Muscle layer of colon (tissue), 2 donors: ENCODE measurements at regions not wholly inside any gene's neighbourhood (a gene's known extent, or its start where the extent isn't known, plus 50 kb on each side); places are given as distances from the start of the nearest gene placed in this dataset.

Experiments
- H3K27ac ChIP-seq: one replicate; pipeline ENCODE4 v1.7.0; 2013; ENCODE audit warnings: low read depth, mild to moderate bottlenecking, low read length, moderate library complexity
- H3K27me3 ChIP-seq, 2 donors: one replicate each; pipeline ENCODE4 v1.7.0; 2013; ENCODE audit warnings: low read length in 2 of 2, mild to moderate bottlenecking in 2 of 2; ENCODE audit not compliant: insufficient read depth in 2 of 2, control insufficient read depth in 1 of 2
- H3K36me3 ChIP-seq: one replicate; pipeline ENCODE4 v1.7.0; 2013; ENCODE audit warnings: mild to moderate bottlenecking, low read length; ENCODE audit not compliant: insufficient read depth
- H3K4me1 ChIP-seq: one replicate; pipeline ENCODE4 v1.7.0; 2013; ENCODE audit warnings: mild to moderate bottlenecking, low read length; ENCODE audit not compliant: insufficient read depth
- H3K4me3 ChIP-seq, 2 donors: one replicate each; pipeline ENCODE4 v1.7.0; 2013; ENCODE audit warnings: low read length in 2 of 2, low read depth in 1 of 2, mild to moderate bottlenecking in 1 of 2, moderate library complexity in 1 of 2
- H3K9ac ChIP-seq: one replicate; pipeline ENCODE4 v1.7.0; 2013; ENCODE audit warnings: low read length
- H3K9me3 ChIP-seq: one replicate; pipeline ENCODE4 v1.7.0; 2013; ENCODE audit warnings: mild to moderate bottlenecking, low read length
- donor health status: abdominal sarcoma.
- donor health status: Adenocarcinoma of cecum.

DNA sequence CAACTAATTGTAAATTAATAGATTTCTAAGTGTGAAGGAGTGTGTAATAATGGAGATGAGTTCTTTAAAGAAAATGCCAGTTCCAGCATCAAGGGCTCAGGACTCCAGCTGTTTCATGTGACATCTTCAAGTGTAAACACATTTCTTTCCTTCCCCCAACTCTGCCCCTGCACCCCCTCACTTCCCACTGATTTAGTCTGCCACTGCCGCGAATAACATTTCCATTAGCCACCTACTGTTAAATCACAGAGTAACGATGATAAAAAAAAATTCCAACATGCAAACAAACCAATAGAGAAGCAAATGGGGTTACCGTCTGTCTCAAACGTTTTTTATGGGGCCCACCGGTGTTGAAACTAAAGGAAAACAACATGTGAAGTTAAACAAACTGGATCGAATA is 414.3 kb downstream of the SAMD5 start:
- no peak overlapping the region for H3K4me3 ChIP-seq
- H3K27me3 ChIP-seq, result no peaks in the 10 kb centered on the region
- H3K9ac ChIP-seq, result no peak overlapping the region
- no peaks in the 10 kb centered on the region for H3K9me3 ChIP-seq
- no peaks in the 10 kb centered on the region for H3K4me1 ChIP-seq
- H3K36me3 ChIP-seq, result no peaks in the 10 kb centered on the region
- H3K27ac ChIP-seq, result no peak overlapping the region

DNA sequence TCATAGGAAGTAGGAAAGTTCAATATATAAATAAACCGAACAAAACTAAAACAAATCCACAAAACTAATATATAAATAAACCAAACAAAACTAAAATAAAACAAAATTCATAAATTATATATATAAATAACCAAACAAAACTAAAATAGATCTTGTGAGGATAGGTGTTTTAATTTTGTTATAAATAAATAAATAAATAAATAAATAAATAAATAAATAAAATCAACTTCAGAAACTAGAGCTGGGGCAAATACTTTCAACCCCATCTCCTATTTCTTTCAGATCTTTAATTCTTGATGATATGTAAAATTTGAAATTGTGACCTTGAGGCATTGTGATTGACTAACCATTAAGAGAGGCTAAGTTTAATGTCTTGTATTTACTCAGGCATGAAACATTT is 416.1 kb downstream of the SAMD5 start:
- no peak overlapping the region for H3K9ac ChIP-seq
- no peaks in the 10 kb centered on the region for H3K27me3 ChIP-seq
- H3K4me3 ChIP-seq, result no peak overlapping the region
- H3K9me3 ChIP-seq, result no peaks in the 10 kb centered on the region
- no peaks in the 10 kb centered on the region for H3K4me1 ChIP-seq
- no peaks in the 10 kb centered on the region for H3K36me3 ChIP-seq
- H3K27ac ChIP-seq, result no peak overlapping the region

DNA sequence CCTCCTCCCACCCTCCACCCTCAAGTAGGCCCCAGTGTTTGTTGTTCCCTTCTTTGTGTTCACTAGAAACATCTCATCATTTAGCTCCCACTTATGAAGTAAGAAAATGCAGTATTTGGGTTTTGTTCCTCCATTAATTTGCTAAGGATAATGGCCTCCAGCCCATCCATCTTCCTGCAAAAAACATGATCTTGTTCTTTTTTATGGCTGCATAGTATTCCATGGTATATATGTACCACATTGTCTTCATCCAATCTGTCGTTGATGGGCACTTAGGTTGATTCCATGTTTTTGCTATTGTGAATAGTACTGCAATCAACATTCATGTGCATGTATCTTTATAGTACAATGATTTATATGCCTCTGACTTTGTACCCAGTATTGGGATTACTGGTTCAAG is 416.8 kb upstream of the SASH1 start:
- Histone ChIP-seq H3K27me3 (no peaks in the 10 kb centered on the region), H3K9ac (no peak overlapping the region), H3K27ac (no peak overlapping the region), H3K9me3 (no peaks in the 10 kb centered on the region), H3K4me1 (no peaks in the 10 kb centered on the region), H3K36me3 (no peaks in the 10 kb centered on the region), H3K4me3 (no peak overlapping the region)

DNA sequence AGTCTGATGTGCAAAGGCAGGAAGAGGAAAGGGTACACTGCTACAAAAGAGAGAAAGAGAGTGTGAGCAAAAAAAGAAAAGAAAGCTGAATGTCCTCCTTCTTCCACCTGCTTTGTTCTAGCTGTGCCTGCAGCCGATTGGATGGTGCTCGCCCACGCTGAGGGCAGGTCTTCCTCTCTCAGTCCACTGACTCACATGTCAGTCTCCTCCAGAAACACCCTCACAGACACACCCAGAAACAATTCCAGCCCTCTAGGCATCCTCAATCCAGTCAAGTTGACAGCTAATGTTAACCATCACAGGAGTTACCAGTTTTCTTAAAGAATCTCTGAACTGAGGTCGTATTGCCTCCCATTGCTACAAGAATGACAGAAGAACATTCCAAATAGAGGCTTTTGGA is 411.9 kb upstream of the SASH1 start:
- Histone ChIP-seq H3K27ac (no peak overlapping the region), H3K4me3 (no peak overlapping the region), H3K9me3 (no peaks in the 10 kb centered on the region), H3K9ac (no peak overlapping the region), H3K27me3 (no peaks in the 10 kb centered on the region), H3K36me3 (no peaks in the 10 kb centered on the region), H3K4me1 (no peaks in the 10 kb centered on the region)

DNA sequence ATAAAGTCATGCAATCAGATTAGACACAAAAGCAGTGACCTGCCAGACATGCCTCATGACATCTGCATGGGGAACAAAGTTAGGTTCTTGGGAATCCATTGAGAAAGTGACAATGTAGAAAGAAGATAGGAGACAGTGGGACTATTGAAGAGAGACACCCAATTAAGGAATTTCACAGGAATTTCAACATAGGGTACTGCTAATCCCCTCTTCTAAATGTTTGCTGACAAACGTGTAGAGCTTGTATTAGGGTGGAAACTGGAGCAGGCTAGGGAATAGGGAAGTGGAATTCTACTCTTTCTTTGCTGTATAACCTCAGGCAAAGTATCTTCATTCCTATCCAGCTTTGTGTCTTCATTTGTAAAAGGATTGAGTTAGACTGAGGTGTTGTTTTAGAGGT is 409.4 kb upstream of the SASH1 start:
- Histone ChIP-seq H3K9ac (no peak overlapping the region), H3K36me3 (no peaks in the 10 kb centered on the region), H3K4me1 (no peaks in the 10 kb centered on the region), H3K27me3 (no peaks in the 10 kb centered on the region), H3K9me3 (no peaks in the 10 kb centered on the region), H3K4me3 (no peak overlapping the region), H3K27ac (no peak overlapping the region)

DNA sequence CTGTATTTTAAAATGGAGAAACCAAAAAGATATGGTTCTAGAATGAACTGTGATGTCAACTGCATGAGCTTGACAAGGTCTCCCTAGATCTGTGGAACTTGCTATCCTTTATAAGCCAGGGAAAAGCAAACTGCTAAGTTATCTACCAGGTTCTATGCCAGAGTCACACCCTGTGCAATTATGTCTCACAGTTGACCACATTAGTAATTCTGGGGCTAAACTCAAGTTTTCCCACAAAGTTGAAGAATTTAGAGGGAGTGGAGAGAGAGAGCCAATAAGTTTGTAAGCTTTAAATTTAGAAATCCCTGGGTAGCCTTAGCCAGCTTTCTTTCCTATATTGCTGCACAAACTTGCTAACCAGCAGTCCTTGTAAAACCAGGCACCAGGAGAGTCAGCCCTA is 407.0 kb upstream of the SASH1 start:
- Histone ChIP-seq H3K27me3 (no peaks in the 10 kb centered on the region), H3K9me3 (no peaks in the 10 kb centered on the region), H3K4me3 (no peak overlapping the region), H3K4me1 (no peaks in the 10 kb centered on the region), H3K36me3 (no peaks in the 10 kb centered on the region), H3K27ac (no peak overlapping the region), H3K9ac (no peak overlapping the region)

DNA sequence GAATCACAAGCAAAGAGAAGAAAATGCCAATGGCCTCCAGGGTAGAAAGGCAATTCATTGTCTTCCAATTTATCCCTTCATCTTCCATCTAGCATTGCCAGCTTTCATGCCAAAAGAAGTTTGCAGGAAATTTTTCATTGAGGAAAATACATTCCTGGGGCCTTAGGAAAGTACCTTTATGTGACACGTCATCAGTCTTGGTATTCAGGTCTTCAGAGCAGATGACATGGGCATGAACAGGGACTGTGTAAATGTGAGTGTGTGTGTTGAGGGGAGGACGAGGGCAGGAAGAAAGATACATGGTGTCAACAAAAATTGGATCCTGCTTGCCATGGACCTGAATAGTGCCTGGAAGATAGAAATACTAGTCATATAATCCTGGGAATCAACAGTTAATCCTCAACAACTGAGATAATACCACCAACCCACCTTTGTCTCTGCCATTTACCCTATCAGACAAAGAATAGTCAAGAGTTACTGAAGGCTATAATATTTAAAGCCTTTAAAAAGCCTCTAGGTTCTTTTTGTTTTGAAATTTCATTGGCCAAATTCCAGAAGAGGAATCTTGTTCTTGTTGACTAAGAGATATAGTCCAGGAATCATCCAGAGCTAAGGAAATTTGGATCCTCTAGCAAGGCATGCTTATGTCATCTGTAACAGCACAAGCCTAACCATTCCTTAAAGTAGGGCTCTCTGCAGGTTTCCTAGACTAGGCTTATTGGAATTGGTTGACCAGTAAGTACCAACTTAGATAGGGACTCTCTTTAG is 405.8 kb upstream of the SASH1 start:
- Histone ChIP-seq H3K36me3 (no peaks in the 10 kb centered on the region), H3K4me1 (peaks cover 8% of the 10 kb centered on the region), H3K27me3 (no peaks in the 10 kb centered on the region), H3K9me3 (no peaks in the 10 kb centered on the region), H3K4me3 (no peak overlapping the region), H3K9ac (no peak overlapping the region), H3K27ac (no peak overlapping the region)

DNA sequence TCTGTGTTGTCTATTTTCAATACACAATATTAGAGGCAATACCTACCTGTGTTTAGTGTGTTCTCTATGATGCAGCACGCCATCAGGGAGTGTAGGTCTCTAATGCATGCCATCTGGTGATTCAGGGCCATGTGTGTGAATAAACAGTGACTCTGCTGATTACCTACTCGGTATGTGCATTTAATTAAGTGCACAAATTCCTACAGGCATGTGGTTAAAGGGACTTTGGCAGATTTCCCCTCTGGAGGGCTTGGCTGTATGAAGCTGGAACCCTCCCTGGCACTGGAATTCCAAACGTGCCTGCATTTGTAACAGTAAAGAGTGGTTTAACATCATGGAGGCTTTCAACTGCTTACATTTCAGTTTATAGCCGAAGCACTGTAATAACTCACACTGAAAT is 401.5 kb upstream of the SASH1 start:
- Histone ChIP-seq H3K27me3 (no peaks in the 10 kb centered on the region), H3K9me3 (no peaks in the 10 kb centered on the region), H3K9ac (no peak overlapping the region), H3K4me1 (peaks cover 8% of the 10 kb centered on the region), H3K27ac (no peak overlapping the region), H3K4me3 (no peak overlapping the region), H3K36me3 (no peaks in the 10 kb centered on the region)

DNA sequence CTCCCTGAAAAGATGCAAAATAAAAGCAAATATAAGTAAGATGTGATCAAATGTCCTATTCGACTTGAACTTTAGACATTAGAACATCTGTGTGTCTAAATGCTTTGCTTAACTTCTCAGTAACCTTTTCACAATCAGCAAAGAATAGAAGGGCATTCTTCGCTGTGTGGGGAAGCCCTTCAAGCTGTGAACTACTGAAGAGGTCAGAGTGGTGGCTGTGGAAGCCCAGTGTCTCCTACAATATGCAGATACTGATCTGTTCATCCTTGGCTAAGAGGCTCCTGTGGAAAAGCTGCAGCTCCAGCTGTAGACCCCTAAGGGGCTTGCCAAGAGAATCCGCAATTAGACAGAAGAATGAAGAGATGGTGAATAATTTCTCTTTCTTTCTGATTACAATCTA is 400.3 kb upstream of the SASH1 start:
- H3K27ac ChIP-seq, result no peak overlapping the region
- no peaks in the 10 kb centered on the region for H3K9me3 ChIP-seq
- H3K27me3 ChIP-seq, result no peaks in the 10 kb centered on the region

GRCh38 chr6:147944122-147944521 is 398.5 kb upstream of the SASH1 start:
- Histone ChIP-seq H3K36me3 (no peaks in the 10 kb centered on the region), H3K4me3 (no peak overlapping the region), H3K27me3 (no peaks in the 10 kb centered on the region), H3K27ac (no peak overlapping the region), H3K9me3 (no peaks in the 10 kb centered on the region), H3K4me1 (peaks cover 8% of the 10 kb centered on the region), H3K9ac (no peak overlapping the region)

More for the DNA sequence above, 400.3 kb upstream of the SASH1 start:
- Histone ChIP-seq H3K4me1 (peaks cover 8% of the 10 kb centered on the region), H3K36me3 (no peaks in the 10 kb centered on the region), H3K9ac (no peak overlapping the region), H3K4me3 (no peak overlapping the region)

DNA sequence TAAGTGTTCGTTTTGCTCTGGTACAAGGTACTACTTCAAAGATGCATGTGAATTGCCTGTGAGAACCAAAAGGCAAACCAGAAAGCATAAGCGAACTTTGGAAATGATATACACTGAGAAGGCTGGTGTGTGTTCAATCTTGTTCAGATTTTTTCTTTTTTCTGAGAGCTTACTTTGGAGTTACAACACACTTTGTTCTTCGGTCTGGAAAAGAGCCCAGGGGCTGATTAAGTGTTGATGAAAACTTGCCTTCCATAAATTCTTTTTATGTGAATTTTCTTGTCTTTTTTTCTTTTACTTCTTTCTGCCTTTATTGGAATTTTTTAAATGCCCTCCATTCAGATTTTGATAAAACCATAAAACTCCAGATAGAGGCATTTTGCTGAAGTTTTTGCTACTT is 395.1 kb upstream of the SASH1 start:
- Histone ChIP-seq H3K36me3 (no peaks in the 10 kb centered on the region), H3K9ac (no peak overlapping the region), H3K27ac (no peak overlapping the region), H3K9me3 (no peaks in the 10 kb centered on the region), H3K27me3 (no peaks in the 10 kb centered on the region), H3K4me1 (no peaks in the 10 kb centered on the region), H3K4me3 (no peak overlapping the region)

GRCh38 chr6:147949981-147950622 is 392.5 kb upstream of the SASH1 start:
- H3K4me3 ChIP-seq, result no peak overlapping the region
- H3K9ac ChIP-seq, result no peak overlapping the region
- no peaks in the 10 kb centered on the region for H3K36me3 ChIP-seq
- no peaks in the 10 kb centered on the region for H3K9me3 ChIP-seq
- H3K4me1 ChIP-seq, result no peaks in the 10 kb centered on the region
- H3K27ac ChIP-seq, result no peak overlapping the region
- H3K27me3 ChIP-seq, result no peaks in the 10 kb centered on the region
